GM06990 (cell line): ENCODE measurements at regions not wholly inside any gene's neighbourhood (a gene's known extent, or its start where the extent isn't known, plus 50 kb on each side); places are given as distances from the start of the nearest gene placed in this dataset.

Experiments
- DNase-seq: peaks from one replicate; pipeline ENCODE4 v3.0.0-alpha.2; 2011; ENCODE audit not compliant: insufficient read length; ENCODE audit errors: extremely low read depth
- H3K27me3 ChIP-seq: replicated peaks from 2 replicates; pipeline ENCODE4 v1.6.0; 2011; ENCODE audit warnings: low read length; ENCODE audit not compliant: control insufficient read depth, insufficient read depth
- H3K36me3 ChIP-seq: 2 replicates; pipeline ENCODE4 v1.5.1; 2011; ENCODE audit warnings: low read length; ENCODE audit not compliant: control insufficient read depth, insufficient read depth
- H3K4me3 ChIP-seq: replicated peaks from 2 replicates; pipeline ENCODE4 v1.5.1; 2011; ENCODE audit warnings: low read depth, mild to moderate bottlenecking, control low read depth, low read length
- TF ChIP-seq, protein P1 (sequence below): IDR thresholded peaks from 2 replicates; pipeline ENCODE4 v1.5.1; 2011; ENCODE audit warnings: low read length, control low read depth, mild to moderate bottlenecking, inconsistent platforms; ENCODE audit not compliant: insufficient read depth, poor library complexity, severe bottlenecking

DNA sequence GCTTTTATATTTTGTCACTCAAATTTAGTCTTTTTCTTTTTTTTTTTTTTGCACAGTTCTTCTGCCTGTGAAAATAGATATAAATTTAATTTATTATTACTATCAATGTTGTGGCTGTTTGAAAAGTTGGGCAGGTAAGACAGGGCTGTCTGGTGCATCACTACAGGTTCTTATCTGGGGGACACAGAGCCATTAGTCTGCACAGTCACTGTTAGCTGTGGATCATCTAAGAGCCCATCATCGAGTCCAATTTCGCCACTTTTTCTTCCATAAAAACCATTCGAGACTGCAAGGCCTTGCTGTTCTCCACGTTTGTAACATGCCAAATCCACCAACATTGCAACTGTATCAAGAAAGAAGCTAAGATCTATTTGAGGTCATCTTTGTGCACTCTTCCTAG lies 325.6 kb upstream of the UMPS start:
- H3K36me3 ChIP-seq = no peaks in the 10 kb centered on the region
- TF ChIP-seq, protein P1, sequence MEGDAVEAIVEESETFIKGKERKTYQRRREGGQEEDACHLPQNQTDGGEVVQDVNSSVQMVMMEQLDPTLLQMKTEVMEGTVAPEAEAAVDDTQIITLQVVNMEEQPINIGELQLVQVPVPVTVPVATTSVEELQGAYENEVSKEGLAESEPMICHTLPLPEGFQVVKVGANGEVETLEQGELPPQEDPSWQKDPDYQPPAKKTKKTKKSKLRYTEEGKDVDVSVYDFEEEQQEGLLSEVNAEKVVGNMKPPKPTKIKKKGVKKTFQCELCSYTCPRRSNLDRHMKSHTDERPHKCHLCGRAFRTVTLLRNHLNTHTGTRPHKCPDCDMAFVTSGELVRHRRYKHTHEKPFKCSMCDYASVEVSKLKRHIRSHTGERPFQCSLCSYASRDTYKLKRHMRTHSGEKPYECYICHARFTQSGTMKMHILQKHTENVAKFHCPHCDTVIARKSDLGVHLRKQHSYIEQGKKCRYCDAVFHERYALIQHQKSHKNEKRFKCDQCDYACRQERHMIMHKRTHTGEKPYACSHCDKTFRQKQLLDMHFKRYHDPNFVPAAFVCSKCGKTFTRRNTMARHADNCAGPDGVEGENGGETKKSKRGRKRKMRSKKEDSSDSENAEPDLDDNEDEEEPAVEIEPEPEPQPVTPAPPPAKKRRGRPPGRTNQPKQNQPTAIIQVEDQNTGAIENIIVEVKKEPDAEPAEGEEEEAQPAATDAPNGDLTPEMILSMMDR = no peak
- no peak for DNase-seq
- H3K27me3 ChIP-seq = no peaks in the 10 kb centered on the region; the same call in 1 of the 2 replicates
- H3K4me3 ChIP-seq = no peak overlapping the region

DNA sequence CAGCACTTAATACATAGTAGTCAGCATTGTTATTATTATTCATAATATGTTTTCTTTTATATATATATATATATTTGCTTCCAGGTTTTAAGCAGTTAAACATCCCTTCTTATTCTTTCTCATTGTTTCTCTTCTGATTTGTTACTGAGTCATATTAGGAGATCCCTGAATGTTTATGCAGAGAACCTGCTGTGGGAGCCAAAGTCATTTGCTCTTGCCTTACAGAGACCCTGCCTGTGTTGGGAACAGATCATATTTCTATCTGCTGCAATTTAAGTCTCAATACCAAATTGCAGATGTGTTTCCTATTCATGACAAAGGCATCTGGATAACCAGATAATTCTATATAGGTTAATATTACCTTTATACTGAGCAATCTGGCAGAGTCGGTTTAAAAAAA lies 323.0 kb upstream of the UMPS start:
- TF ChIP-seq, protein P1 = no peak
- no peak overlapping the region for H3K4me3 ChIP-seq
- H3K27me3 ChIP-seq = no peaks in the 10 kb centered on the region; the same call in 1 of the 2 replicates
- no peaks in the 10 kb centered on the region for H3K36me3 ChIP-seq
- no peak for DNase-seq

DNA sequence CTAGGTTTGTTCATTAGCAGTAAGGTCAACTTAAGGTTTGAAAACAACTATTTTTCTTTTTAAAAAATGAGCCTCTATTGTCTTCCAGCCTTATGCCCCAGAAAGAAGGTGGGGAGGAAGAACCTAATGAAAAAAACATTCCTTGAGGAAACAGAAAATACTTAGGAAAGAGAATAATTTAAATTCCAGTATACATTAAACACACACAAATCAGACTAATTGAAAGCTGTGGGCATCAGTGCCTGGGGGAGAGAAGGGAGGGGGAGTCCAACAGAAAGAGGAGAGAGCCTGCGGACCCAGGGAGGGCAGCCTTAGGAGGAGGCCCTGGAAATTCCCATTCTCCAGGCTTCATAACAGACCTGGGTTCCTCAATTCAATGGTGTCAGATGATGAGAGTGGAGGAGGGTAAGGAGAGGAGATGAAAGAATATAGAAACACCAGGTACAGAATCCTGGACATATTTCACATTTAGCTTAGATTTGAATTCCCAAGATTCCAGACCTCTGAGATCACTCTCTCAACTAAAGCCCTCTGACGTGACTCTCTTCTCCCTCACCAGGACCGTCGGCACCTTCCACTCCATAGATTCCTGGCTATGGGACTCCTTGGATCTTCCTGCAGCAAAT lies 320.5 kb upstream of the UMPS start:
- H3K36me3 ChIP-seq = no peaks in the 10 kb centered on the region
- TF ChIP-seq, protein P1 = no peak
- no peak for DNase-seq
- no peak overlapping the region for H3K4me3 ChIP-seq
- H3K27me3 ChIP-seq = no peaks in the 10 kb centered on the region

DNA sequence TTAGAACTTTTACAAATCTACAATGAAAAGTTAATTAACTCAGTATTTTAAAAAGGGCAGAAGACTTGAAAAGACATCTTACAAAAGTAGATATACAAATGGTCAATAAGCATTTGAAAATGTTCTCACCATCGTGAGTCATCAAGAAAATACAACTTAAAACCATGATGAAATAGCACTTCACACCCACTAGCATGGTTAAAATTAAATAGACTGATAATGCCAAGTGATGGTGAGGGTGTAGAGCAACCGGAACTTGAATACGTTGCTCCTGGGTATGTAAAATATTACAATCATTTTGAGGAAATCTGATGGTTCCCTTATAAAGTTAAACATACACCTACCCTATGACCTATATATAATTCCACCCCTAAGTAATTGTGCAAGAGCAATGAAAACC lies 319.8 kb upstream of the UMPS start:
- Histone ChIP-seq H3K36me3 (no peaks in the 10 kb centered on the region), H3K4me3 (no peak overlapping the region), H3K27me3 (no peaks in the 10 kb centered on the region)
- TF ChIP-seq, protein P1 = no peak
- DNase-seq = no peak

DNA sequence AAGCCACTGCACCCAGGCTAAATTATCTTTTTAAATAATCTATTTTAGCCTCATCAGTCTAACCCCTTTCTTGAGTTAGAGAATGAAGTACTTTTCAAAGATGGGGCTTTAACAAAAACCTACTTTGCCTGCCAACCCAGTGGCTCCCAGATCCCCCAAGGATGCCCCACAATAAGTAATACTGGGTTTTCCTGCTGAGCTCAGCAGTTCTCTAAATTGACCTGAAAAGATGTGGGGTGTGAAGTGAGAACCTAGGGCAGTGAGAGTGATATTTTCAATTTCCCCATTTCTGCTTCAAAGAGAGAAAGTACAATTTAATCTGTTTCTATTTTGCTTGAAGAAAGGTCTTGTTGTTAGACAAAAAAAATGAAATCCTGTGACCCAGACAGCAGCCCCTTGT lies 318.5 kb upstream of the UMPS start:
- H3K27me3 ChIP-seq = no peaks in the 10 kb centered on the region
- no peaks in the 10 kb centered on the region for H3K36me3 ChIP-seq
- no peak for DNase-seq
- H3K4me3 ChIP-seq = no peak overlapping the region
- TF ChIP-seq, protein P1 = no peak

DNA sequence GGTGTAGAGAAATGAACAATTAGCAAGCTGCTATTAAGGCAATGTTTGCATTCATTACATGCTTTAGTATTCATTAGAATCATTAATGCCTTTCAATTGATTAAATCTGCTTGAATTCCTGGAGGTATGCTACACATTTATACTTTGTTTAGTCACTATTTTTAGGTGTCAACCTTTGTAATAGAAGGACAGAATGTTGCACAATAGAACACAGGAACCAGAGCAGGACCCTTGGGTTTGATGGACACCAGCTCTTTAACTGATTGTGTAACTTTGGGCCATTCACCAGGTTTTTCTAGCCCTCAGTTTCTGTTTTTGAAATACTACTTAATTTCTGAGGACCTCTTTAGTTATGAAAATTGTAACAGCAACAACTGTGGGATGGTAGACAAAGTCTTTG lies 317.6 kb upstream of the UMPS start:
- TF ChIP-seq, protein P1 = no peak
- Histone ChIP-seq H3K36me3 (no peaks in the 10 kb centered on the region), H3K27me3 (no peaks in the 10 kb centered on the region), H3K4me3 (no peak overlapping the region)
- no peak for DNase-seq
